ENCODE measurements at regions not wholly inside any gene's neighbourhood (a gene's known extent, or its start where the extent isn't known, plus 50 kb on each side); places are given as distances from the start of the nearest gene placed in this dataset.
"Not testable (repeated sequence)": the region's sequence is repeated elsewhere in the genome, so short reads cannot be mapped to it uniquely, and the experiment has no call there.

GRCh38 chr2:195333869-195334268 is 323.2 kb upstream of the SLC39A10 start:
- DNase-seq = no peak

DNA sequence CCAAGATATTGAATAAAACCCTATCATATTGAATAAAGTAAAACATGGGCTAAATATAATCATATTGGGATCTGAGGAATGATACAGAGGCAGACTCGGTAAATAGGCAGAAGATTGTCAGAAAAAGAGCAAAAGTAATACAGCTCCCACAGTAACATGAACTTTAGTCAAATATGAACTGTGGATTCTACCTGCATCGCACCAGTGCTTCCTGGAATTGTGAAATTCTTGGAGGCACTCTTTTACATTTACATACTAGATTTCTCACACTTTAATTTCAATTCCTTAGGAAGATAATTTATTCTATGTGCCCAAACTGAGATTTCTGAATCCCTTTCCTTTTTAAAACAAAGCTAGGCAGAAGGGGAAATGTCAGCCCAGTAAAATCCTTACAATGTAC is 325.1 kb upstream of the SLC39A10 start:
- no peak for DNase-seq

GRCh38 chr2:195331129-195331528 is 325.9 kb upstream of the SLC39A10 start:
- no peak for DNase-seq

GRCh38 chr2:195330513-195330956 is 326.5 kb upstream of the SLC39A10 start:
- no peak for DNase-seq

GRCh38 chr2:195329784-195330183 is 327.2 kb upstream of the SLC39A10 start:
- DNase-seq = not testable (repeated sequence)

DNA sequence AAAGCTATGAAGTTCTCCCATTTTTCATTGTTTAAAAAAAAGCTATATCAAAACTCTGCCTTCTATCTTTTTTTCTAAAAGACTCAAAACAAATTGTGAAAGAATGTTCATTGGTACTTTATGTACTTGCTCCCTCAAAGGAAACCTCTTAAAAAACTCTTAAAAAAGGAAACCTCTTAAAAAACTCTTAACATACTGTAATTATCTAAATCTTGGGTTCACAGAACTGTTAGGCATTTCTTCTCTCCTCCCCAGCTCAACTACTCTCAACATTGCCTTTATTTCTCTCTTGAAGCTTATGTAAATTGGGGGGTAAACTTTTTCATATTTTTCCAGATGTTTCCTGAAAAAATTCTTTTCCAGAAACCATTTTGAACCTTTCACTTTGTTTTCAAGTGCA is 330.5 kb upstream of the SLC39A10 start:
- no peak for DNase-seq

- DNase-seq = no peak
Observed at GRCh38 chr2:195322324-195322723, 334.7 kb upstream of the SLC39A10 start.

DNA sequence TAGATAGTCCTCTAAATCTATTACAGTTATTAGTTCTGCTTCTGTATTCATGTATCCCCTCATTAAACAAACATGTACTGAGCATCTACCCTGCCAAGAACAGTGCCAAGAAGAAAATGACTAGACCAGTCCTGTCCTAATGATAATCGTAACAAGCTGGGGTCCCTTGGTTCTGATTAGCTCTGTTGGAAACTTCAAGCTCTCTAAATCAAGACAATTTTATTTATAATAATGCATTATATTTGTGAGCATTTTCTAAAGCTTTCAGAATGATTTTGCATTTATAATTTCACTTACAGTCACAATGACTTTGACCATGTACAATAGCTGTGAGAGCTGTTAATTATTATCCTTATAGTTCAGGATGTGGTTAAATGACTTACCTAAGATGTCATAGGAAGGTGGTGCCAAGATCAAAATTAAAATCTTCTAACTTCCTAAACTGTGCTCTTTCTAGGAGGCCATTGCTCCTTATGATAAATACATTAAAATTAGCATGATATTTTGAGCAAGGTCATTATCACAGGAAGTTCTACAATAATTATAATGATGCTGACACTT is 336.5 kb upstream of the SLC39A10 start:
- DNase-seq = no peak

- no peak for DNase-seq
Observed at GRCh38 chr2:195319548-195320412, 337.2 kb upstream of the SLC39A10 start.

GRCh38 chr2:195319112-195319460 is 337.9 kb upstream of the SLC39A10 start:
- no peak for DNase-seq

- DNase-seq = peak; percentile 36
Observed at GRCh38 chr2:195318440-195319111, 338.4 kb upstream of the SLC39A10 start.

DNA sequence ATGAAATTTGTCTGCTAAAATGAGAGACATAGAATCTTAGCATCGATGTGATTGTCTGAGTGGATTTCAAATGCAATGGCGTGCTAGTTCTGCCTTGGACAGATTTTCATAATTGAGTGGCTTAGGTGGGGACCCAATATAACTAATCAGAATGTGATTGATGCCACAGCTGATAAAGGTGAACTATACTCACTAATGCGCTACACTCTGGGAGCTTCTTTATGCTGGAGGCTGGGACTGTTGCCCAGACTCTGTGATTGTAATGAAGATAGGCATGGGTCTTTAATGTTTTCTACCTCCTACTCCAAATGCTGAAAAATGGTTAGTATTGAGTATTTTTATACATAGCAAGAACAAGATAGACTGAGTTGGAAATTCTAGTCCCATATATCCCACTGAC is 339.5 kb upstream of the SLC39A10 start:
- no peak for DNase-seq

GRCh38 chr2:195316486-195316885 is 340.5 kb upstream of the SLC39A10 start:
- no peak for DNase-seq

DNA sequence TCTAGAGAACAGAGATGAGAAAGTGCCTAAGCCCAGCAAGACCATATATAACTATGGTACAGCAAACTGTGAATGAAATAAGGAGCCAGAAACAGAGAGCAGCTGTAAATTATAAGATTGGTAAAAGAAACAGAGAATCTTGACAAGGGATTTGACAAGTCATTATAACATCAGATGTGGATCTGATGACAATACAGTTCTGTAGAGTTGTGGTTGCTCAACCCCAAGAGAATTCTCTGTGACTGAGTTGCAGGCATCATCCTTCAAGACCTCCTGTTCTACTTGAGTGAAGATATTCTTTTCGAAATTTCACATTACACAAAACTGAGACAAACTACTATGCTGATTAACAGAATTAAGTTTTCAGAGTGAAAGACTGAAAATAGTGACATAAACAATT is 343.1 kb upstream of the SLC39A10 start:
- DNase-seq = no peak

GRCh38 chr2:195312662-195313061 is 344.4 kb upstream of the SLC39A10 start:
- DNase-seq = no peak

GRCh38 chr2:195308163-195308562 is 348.9 kb upstream of the SLC39A10 start:
- no peak for DNase-seq

DNA sequence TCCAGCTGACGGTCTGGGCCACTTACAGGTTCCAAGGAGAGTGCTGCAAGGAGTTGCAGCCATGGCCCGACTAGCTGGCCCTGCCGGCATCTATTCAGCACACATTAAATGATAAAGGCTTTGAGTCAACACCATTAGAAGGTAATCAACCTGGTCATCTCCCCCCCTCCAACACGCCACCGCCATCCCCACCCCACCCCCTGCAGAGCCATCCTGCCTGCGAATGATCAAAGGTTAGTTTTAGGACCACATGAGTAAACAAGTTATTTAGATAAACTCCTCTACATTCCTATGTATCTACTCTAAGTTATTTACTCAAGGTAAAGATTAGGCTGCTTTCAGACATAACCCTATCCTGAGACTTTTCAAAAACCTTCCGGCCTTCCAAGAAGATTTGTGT is 349.3 kb upstream of the SLC39A10 start:
- no peak for DNase-seq

DNA sequence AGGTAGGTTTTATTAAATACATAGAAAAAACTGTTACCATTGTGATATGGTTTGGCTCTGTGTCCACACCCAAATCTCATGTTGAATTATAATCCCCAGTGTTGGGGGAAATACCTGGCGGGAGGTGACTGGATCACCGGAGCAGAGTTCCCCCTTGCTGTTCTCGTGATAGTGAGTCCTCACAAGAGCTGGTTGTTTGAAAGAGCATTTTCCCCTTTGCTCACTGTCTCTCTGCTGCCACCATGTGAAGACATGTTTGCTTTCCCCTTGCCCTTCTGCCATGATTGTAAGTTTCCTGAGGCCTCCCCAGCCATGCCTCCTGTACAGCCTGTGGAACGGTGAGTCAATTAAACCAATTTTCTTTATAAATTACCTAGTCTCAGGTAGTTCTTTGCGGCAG is 352.7 kb upstream of the SLC39A10 start:
- no peak for DNase-seq

- no peak for DNase-seq
Observed at GRCh38 chr2:195300631-195301030, 356.4 kb upstream of the SLC39A10 start.

DNA sequence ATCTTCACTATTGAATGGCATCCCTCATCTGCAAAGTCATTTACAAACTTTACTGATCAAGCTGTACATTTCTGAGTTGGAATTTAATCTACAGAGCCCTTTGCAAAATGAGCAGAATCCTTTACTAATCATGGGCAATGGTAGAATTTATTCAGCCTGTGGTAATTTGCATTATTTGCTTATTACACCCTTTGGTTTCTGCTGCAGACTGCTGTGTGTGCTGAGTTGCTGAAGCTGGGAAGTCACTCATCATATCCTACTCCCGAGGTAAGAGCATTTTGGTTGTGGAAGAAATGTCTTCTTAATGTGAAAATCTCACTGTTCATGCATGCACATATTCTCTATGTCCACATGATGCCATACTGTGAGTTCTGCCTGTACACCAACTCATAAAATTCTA is 357.4 kb upstream of the SLC39A10 start:
- no peak for DNase-seq

DNA sequence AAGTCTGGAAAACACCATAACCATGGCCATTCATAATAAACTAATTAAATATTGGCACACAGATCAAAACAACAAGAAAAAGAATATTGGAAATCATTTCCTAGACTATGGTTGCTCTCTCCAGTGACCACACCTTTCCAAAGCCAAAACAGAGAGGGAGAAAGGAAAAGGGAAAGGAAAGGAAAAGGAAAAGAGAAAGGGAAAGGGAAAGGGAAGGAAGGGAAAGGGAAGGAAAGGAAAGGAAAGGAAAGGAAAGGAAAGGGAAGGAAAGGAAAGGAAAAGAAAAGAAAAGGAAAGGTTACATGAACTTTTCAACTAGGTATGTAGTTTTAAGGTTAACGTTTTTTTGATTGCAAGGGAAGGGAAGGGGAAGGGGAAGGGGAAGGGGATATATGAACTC is 360.5 kb upstream of the SLC39A10 start:
- no peak for DNase-seq

- no peak for DNase-seq
Observed at GRCh38 chr2:195289081-195289480, 367.9 kb upstream of the SLC39A10 start.

DNA sequence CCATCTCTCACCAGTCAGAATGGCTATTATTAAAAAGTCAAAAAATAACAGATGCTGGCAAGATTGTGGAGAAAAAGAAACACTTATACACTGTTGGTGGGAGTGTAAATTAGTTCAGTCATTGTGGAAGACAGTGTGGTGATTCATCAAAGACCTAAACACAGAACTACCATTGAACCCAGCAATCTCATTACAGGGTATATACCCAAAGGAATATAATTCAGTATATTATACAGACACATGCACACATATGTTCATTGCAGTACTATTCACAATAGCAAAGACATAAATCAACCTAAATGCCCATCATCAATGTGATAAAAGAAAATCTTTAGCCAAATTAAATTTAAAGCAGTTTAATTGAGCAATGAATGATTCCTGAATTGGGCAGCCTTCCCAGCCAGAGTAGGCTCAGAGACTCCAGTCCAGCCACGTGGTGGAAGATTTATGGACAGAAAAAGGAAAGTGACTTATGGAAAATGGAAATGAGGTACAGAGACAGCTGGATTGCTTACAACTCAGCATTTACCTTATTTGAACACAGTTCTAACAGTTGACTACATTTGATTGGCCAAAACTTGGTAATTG is 377.1 kb upstream of the SLC39A10 start:
- DNase-seq = no peak

Measured in stimulated activated CD4-positive, alpha-beta T cell treated with anti-CD3 and anti-CD28 coated beads, Interleukin-4, amount 100 ng/mL, for 1 hour (primary cell).